ENCODE measurements at regions not wholly inside any gene's neighbourhood (a gene's known extent, or its start where the extent isn't known, plus 50 kb on each side); places are given as distances from the start of the nearest gene placed in this dataset.

DNA sequence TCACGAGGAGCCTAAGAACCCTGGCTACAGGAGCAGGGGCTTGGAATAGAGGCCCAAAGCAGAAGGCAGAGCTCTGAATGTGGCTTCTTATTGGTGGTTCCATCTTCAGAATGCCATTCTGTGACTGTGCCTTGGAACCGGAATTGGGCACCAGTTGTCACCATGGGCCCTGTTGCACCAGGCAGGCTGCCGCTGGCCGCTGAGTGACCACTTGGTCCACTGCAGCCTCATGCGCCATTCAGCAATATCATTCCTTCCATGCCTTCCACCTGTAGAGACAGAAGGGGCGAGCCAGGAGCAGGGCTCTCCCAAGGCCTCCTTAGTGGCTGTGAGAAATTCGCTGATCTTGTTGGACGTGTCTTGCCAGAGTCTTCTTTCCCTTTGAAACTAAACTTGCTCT, 270.3 kb upstream of the CHD6 start (continued):
- TF ChIP-seq, protein P1, sequence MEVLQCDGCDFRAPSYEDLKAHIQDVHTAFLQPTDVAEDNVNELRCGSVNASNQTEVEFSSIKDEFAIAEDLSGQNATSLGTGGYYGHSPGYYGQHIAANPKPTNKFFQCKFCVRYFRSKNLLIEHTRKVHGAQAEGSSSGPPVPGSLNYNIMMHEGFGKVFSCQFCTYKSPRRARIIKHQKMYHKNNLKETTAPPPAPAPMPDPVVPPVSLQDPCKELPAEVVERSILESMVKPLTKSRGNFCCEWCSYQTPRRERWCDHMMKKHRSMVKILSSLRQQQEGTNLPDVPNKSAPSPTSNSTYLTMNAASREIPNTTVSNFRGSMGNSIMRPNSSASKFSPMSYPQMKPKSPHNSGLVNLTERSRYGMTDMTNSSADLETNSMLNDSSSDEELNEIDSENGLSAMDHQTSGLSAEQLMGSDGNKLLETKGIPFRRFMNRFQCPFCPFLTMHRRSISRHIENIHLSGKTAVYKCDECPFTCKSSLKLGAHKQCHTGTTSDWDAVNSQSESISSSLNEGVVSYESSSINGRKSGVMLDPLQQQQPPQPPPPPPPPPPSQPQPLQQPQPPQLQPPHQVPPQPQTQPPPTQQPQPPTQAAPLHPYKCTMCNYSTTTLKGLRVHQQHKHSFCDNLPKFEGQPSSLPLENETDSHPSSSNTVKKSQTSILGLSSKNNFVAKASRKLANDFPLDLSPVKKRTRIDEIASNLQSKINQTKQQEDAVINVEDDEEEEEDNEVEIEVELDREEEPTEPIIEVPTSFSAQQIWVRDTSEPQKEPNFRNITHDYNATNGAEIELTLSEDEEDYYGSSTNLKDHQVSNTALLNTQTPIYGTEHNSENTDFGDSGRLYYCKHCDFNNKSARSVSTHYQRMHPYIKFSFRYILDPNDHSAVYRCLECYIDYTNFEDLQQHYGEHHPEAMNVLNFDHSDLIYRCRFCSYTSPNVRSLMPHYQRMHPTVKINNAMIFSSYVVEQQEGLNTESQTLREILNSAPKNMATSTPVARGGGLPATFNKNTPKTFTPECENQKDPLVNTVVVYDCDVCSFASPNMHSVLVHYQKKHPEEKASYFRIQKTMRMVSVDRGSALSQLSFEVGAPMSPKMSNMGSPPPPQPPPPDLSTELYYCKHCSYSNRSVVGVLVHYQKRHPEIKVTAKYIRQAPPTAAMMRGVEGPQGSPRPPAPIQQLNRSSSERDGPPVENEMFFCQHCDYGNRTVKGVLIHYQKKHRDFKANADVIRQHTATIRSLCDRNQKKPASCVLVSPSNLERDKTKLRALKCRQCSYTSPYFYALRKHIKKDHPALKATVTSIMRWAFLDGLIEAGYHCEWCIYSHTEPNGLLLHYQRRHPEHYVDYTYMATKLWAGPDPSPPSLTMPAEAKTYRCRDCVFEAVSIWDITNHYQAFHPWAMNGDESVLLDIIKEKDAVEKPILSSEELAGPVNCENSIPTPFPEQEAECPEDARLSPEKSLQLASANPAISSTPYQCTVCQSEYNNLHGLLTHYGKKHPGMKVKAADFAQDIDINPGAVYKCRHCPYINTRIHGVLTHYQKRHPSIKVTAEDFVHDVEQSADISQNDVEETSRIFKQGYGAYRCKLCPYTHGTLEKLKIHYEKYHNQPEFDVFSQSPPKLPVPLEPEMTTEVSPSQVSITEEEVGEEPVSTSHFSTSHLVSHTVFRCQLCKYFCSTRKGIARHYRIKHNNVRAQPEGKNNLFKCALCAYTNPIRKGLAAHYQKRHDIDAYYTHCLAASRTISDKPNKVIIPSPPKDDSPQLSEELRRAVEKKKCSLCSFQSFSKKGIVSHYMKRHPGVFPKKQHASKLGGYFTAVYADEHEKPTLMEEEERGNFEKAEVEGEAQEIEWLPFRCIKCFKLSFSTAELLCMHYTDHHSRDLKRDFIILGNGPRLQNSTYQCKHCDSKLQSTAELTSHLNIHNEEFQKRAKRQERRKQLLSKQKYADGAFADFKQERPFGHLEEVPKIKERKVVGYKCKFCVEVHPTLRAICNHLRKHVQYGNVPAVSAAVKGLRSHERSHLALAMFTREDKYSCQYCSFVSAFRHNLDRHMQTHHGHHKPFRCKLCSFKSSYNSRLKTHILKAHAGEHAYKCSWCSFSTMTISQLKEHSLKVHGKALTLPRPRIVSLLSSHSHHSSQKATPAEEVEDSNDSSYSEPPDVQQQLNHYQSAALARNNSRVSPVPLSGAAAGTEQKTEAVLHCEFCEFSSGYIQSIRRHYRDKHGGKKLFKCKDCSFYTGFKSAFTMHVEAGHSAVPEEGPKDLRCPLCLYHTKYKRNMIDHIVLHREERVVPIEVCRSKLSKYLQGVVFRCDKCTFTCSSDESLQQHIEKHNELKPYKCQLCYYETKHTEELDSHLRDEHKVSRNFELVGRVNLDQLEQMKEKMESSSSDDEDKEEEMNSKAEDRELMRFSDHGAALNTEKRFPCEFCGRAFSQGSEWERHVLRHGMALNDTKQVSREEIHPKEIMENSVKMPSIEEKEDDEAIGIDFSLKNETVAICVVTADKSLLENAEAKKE (CRISPR knock-in tag; IDR thresholded peaks at IDR 0.05): no peak
- TF ChIP-seq ZNF114 (CRISPR knock-in tag; IDR thresholded peaks at IDR 0.05) (no peak), CREB1 (CRISPR knock-in tag; IDR thresholded peaks at IDR 0.05; ENCODE audit: low read depth) (no peak), NANOG (IDR thresholded peaks at IDR 0.05; ENCODE audit: borderline replicate concordance) (no peak), POLR2AphosphoS5 (IDR thresholded peaks at IDR 0.05; ENCODE audit: low read depth) (no peak)

DNA sequence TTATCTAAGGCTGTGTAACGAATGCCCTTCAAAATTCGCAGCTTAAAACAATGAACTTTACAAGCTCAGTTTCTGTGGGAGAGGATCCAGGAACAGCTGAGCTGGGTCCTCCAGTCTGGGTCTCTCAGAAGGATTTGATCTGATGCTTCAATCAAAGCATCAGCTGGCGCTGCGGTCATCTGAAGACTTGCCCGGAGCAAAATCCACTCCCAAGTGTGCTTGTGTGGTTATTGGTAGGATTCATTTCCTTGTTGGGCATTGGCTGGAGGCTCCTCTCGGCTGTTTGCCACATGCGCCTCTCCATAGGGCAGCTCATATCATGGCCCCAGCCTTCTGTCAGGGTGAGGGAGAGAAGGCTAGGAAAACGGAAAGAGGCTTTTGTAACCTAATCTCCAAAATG, 269.3 kb upstream of the CHD6 start:
- H3K4me3 ChIP-seq: no peak overlapping the region
- H3K4me2 ChIP-seq: no peak overlapping the region
- H3K27me3 ChIP-seq (ENCODE audit: insufficient read depth): no peaks in the 10 kb centered on the region
- H3F3A ChIP-seq (replicated peaks; ENCODE audit: low read depth): no peaks in the 10 kb centered on the region
- H3K27ac Mint-ChIP-seq: no peak overlapping the region
- peaks cover 3% of the 10 kb centered on the region for H3K27me3 Mint-ChIP-seq (ENCODE audit: insufficient read depth, low read depth, poor library complexity)
- ATAC-seq (no peak), DNase-seq (ENCODE audit: low spot score) (no peak)
- no peak overlapping the region for H3K4me3 Mint-ChIP-seq
- TF ChIP-seq NANOG (IDR thresholded peaks at IDR 0.05; ENCODE audit: borderline replicate concordance) (no peak), JUNB (IDR thresholded peaks at IDR 0.05; ENCODE audit: unreplicated experiment) (no peak), EZH2 (IDR thresholded peaks at IDR 0.05; ENCODE audit: low read depth, unreplicated experiment) (no peak), EZH2phosphoT487 (IDR thresholded peaks at IDR 0.05; ENCODE audit: unreplicated experiment) (no peak)
- no peaks in the 10 kb centered on the region for H3K79me2 ChIP-seq (replicated peaks; ENCODE audit: insufficient read depth)
- peaks cover 93% of the 10 kb centered on the region for H3K9me3 Mint-ChIP-seq
- no peaks in the 10 kb centered on the region for H3K4me1 ChIP-seq (ENCODE audit: insufficient read depth)
- H3K4me1 Mint-ChIP-seq: peaks cover 2% of the 10 kb centered on the region; the same call in 2 of the 3 replicates
- no peaks in the 10 kb centered on the region for H3K9me2 ChIP-seq (ENCODE audit: insufficient read depth)
- H4K20me1 ChIP-seq (replicated peaks; ENCODE audit: insufficient read depth): no peaks in the 10 kb centered on the region
- H3K36me3 ChIP-seq (ENCODE audit: insufficient read depth): no peaks in the 10 kb centered on the region
- no peak overlapping the region for H3K27ac ChIP-seq (ENCODE audit: low read depth)
- no peak overlapping the region for H2AFZ ChIP-seq
- peaks cover 20% of the 10 kb centered on the region for H3K36me3 Mint-ChIP-seq (ENCODE audit: low read depth)
